HG03097 (cell line): ENCODE measurements at regions not wholly inside any gene's neighbourhood (a gene's known extent, or its start where the extent isn't known, plus 50 kb on each side); places are given as distances from the start of the nearest gene placed in this dataset.
A peak's percentile ranks its signal among the peaks of the same experiment; 100 is the strongest.

Experiments used
- ATAC-seq: cut with Tn5 transposase; IDR thresholded peaks from one replicate; pipeline ENCODE4 v1.9.1; 2021; ENCODE audit not compliant: unreplicated experiment, low FRiP score

DNA sequence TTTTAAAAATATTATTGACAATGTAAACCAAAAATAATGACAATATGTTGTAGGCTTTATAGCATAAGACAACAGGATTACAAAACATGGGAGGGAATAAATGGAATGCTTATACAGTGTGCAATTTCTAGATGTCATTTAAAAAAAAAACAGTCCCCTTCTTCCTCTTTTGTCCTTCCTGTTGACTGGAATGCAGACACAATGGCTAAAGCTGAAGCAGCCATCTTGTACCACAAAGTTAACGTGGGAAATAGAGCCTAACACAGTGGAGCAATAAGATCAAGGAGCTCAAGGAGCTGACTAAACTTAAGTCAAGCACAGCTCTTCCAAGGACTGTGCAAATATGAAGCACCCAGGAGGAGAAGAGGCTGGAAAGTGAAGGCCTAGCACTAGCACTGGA is 208.1 kb downstream of the ARHGAP12 start:
- ATAC-seq, result no peak

DNA sequence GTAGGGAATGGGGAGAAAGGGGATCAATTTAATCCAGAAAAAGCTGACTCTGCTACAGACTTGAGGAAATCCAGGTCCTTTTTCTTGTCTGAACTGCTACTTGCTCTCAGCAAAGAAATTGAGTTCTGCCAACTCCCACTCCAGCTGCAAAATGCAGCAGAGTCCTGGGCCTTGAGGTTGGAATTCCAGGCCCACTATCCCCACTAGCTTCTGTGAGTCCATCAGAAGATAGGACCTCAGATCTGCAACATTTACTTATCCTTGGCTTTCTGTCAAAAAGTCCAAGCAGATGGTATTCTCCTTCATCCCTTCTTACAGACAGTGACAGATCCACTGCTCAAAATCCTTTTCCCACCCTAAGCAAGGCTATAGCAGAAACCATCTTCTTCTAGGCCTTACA is 219.2 kb downstream of the ARHGAP12 start:
- no peak for ATAC-seq

GRCh38 chr10:31709028-31709427 is 219.6 kb downstream of the ARHGAP12 start:
- ATAC-seq, result no peak

GRCh38 chr10:31708474-31708873 is 220.2 kb downstream of the ARHGAP12 start:
- no peak for ATAC-seq

- ATAC-seq, result no peak
These were observed 220.6 kb downstream of the ARHGAP12 start for GRCh38 chr10:31708046-31708445.

DNA sequence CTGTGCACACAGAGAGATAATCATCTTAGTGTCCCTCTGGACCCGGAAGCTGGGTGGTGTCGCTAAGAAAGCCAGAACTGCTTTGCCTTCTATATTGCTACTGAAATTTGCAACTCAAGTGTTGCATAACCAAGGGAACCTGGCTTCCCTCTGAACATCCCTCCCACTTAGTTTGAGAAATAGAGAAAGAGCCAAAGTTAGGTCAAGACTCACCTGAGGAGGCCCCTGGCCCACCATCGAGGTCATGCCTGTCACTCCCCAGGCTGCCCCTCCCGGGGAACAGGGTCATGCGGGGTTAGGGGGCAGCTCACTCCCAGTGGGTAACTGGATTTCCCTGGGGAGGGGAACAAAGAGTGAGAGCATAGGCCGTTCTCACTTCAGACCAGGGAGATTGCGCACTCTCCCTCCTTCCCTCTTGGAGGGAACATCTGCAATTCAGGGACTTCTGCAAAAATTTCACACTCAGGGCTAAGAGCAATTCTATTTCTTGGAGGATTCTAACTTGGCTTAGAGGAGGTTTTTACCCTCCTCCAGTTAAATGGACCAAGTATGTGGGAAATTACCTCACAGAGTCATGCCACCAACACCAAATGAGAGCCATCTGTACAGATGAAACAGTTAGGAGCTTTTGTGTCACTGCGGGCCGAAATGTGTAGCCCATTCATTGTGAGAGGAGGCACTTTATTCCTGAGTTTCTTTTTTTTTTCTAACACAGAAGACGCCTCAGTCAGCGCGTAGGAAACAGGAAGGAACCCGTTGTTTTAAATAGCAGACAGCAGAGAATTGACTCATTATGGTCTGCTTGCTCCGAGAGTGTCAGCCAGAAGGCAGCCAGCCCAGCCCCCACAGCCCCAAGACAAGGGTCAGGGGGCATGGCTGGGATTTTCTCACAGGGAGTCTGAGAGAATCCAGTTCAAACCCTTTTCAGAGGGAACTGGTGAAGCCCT is 221.3 kb downstream of the ARHGAP12 start:
- peak; percentile 86 for ATAC-seq

GRCh38 chr10:31706464-31707092 is 222.1 kb downstream of the ARHGAP12 start:
- ATAC-seq, result no peak

GRCh38 chr10:31705136-31705535 is 223.5 kb downstream of the ARHGAP12 start:
- ATAC-seq, result no peak

- ATAC-seq, result no peak
These were observed 224.4 kb downstream of the ARHGAP12 start for GRCh38 chr10:31704195-31704594.

GRCh38 chr10:31702954-31703353 is 225.7 kb downstream of the ARHGAP12 start:
- no peak for ATAC-seq

- ATAC-seq, result no peak
These were observed 226.6 kb downstream of the ARHGAP12 start for GRCh38 chr10:31702005-31702404.

- no peak for ATAC-seq
These were observed 227.1 kb downstream of the ARHGAP12 start for GRCh38 chr10:31701546-31701945.

DNA sequence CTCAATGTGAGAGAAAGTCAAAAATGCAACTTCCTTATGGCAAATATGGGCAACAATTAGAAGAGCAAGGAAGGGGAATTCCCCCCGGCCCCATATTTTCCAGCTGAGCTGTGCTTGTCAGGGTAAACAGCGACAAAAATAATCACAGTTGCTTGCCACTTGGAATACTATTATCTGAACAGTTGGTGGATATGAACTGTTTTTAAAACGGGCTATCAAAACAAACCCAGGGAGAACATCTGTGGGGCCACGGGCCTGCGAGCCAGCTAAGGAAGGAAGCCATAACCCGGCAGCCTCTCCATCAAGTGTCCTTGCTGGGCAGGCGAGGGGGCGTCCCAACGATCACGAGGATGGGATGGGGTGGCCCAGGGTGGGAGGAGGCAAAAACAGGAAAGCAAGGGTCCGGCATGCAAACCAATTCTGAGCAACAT is 228.4 kb downstream of the ARHGAP12 start:
- no peak for ATAC-seq

DNA sequence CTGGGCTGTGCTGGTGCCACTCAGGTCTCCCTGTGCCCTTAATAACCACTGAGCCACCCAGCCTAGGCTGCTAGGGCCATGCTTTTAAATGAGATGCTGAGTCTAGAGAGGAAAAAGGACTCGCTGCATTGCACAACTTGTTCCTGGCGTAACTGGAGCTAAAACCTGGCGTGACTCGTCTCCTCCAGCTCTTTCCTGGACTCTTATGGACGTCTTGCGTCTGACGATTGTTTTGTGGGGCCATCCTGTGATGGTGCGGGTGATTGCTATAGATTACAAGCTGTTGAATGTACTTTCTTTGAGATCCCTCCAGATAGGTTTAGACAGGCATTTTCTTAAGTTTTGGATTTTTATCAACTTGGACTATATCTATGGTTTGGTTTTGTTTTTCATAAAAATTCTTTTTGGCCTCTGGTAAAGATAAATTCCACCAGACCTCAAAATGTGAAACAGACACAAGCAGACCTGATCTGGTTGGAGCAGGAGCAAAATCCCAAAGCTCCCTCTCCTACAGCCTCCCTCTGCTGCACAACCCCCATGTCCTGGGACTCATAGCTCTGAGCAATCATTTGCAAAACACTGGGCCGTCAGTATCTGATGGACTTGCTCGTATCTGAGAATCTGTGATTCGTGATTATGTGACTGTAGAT is 230.3 kb downstream of the ARHGAP12 start:
- ATAC-seq, result no peak

DNA sequence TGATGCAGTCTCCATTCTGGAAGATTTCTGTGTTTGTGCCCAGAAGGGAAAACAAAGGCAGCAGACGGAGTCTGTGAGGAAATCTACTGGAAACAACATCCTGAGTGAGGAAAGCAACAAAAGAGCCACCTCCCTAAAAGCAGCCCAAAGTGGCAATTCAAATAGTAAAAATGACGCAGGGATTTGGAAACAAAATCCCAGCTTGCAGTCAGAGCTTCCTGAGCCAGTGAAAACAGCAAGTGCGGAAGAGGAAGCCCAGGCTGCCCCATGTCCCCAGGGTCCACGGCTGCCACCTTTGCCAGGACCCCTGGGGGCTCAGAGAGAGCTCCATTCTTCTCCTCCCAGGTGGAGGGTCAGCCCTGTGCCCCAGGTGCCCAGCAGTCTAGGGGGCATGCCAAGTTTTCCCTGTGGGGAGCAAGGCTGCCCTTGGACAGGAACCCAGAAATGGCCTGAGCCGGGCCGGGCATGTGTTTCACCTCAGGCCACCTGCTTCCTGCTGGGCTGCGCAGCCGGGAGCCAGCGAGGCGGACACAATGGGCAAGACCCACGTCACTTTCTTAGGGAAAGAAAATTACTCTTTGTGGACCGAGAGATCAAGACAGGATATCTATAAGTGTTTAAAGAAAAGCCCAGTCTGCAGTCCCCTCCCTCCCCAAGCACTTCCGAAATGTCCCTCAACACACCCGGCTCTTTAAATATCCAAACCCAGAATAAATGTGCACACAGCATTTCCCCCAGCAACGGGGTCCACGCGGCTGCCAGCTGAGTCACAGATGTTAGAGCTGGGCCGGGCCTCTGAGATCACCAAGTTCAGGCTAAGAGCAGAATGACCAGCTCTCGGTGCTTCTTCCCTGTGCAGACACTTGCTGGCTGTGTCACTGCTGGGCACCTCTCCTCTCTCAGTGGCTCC is 231.1 kb downstream of the ARHGAP12 start:
- ATAC-seq, result no peak

- no peak for ATAC-seq
These were observed 233.4 kb downstream of the ARHGAP12 start for GRCh38 chr10:31694929-31695837.

DNA sequence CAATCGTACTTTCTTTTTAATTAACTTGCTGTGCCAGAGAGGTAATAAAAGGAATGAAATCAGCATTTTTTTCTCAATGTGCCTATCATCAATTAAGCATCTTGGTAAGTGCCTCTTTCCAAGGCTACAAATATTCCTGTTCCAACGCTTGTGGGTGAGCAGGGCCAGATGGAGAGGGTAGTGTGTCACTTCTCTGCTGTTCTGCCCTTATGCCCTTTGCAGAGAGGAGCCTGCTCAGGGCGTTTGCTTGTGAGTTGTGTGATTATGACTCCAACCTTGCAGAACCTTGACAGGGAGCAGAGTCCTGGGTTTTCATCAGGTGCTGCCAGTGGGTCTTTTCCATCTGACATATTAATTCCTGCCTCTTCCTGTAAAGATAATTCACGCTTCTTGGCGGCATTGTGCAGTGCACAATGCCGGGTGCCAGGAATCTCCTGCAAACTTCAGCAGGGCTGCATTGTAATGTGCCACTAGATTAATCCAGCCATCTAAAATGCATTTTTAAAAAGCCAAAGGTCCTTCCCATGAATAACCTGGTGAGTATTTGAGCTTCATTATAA is 234.4 kb downstream of the ARHGAP12 start:
- no peak for ATAC-seq

GRCh38 chr10:31693491-31693890 is 235.1 kb downstream of the ARHGAP12 start:
- no peak for ATAC-seq

GRCh38 chr10:31689233-31689632 is 239.4 kb downstream of the ARHGAP12 start:
- no peak for ATAC-seq
